GM23338 (cell line): ENCODE measurements at regions not wholly inside any gene's neighbourhood (a gene's known extent, or its start where the extent isn't known, plus 50 kb on each side); places are given as distances from the start of the nearest gene placed in this dataset.

Experiments used
- ATAC-seq: fragments of 200-7000 bp; cut with Tn5 transposase; 3 replicates; pipeline ENCODE4 v1.9.1; 2020
- DNase-seq: peaks from one replicate; pipeline ENCODE4 v3.0.0-alpha.2; 2015; ENCODE audit warnings: low spot score
- H2AFZ ChIP-seq: fragments of 200-600 bp; sonication (generic); 2 replicates; pipeline ENCODE4 v1.8.0; 2016; ENCODE audit warnings: antibody characterized with exemption, mild to moderate bottlenecking, moderate library complexity
- H3F3A ChIP-seq: fragments of 200-600 bp; sonication (generic); replicated peaks from 2 replicates; pipeline ENCODE4 v1.8.0; 2017; ENCODE audit warnings: antibody characterized with exemption, mixed run types, low read depth
- H3K27ac ChIP-seq: fragments of 200-600 bp; sonication (generic); 2 replicates; pipeline ENCODE4 v1.6.1; 2016; ENCODE audit warnings: low read depth
- H3K27me3 ChIP-seq: fragments of 200-600 bp; sonication (generic); 2 replicates; pipeline ENCODE4 v1.8.0; 2016; ENCODE audit warnings: mild to moderate bottlenecking, mixed run types, moderate library complexity; ENCODE audit not compliant: insufficient read depth
- H3K36me3 ChIP-seq: fragments of 200-600 bp; sonication (generic); 2 replicates; pipeline ENCODE4 v1.8.0; 2016; ENCODE audit warnings: mild to moderate bottlenecking; ENCODE audit not compliant: insufficient read depth
- H3K4me1 ChIP-seq: fragments of 200-600 bp; sonication (generic); 2 replicates; pipeline ENCODE4 v1.8.0; 2016; ENCODE audit warnings: mild to moderate bottlenecking, moderate library complexity; ENCODE audit not compliant: insufficient read depth
- H3K4me2 ChIP-seq: fragments of 200-600 bp; sonication (generic); 2 replicates; pipeline ENCODE4 v1.7.1; 2017; ENCODE audit warnings: mixed run types
- H3K4me3 ChIP-seq: fragments of 200-600 bp; sonication (generic); 2 replicates; pipeline ENCODE4 v1.6.1; 2016; ENCODE audit warnings: mixed run types
- H3K79me2 ChIP-seq: fragments of 200-600 bp; sonication (generic); replicated peaks from 2 replicates; pipeline ENCODE4 v1.8.0; 2017; ENCODE audit warnings: mild to moderate bottlenecking; ENCODE audit not compliant: insufficient read depth
- H3K9me2 ChIP-seq: fragments of 200-600 bp; sonication (generic); 2 replicates; pipeline ENCODE4 v1.8.0; 2017; ENCODE audit not compliant: insufficient read depth
- H4K20me1 ChIP-seq: fragments of 200-600 bp; sonication (generic); replicated peaks from 2 replicates; pipeline ENCODE4 v1.8.0; 2017; ENCODE audit warnings: mild to moderate bottlenecking; ENCODE audit not compliant: insufficient read depth
- H3K27ac Mint-ChIP-seq: 2 replicates; pipeline ENCODE4 v1.8.0; 2020; ENCODE audit warnings: inconsistent platforms, mild to moderate bottlenecking, moderate library complexity, mixed read lengths
- H3K27me3 Mint-ChIP-seq: 3 replicates; pipeline ENCODE4 v1.8.0; 2022; ENCODE audit warnings: low read depth, mild to moderate bottlenecking, moderate library complexity, mixed read lengths, inconsistent platforms; ENCODE audit not compliant: insufficient read depth, poor library complexity
- H3K36me3 Mint-ChIP-seq: 3 replicates; pipeline ENCODE4 v1.8.0; 2021; ENCODE audit warnings: low read depth, mild to moderate bottlenecking, inconsistent platforms, moderate library complexity, mixed read lengths
- H3K4me1 Mint-ChIP-seq: 3 replicates; pipeline ENCODE4 v1.8.0; 2020; ENCODE audit warnings: mild to moderate bottlenecking, inconsistent platforms, mixed read lengths
- H3K4me3 Mint-ChIP-seq: 3 replicates; pipeline ENCODE4 v1.8.0; 2021; ENCODE audit warnings: moderate library complexity, mild to moderate bottlenecking, inconsistent platforms, mixed read lengths
- H3K9me3 Mint-ChIP-seq: 3 replicates; pipeline ENCODE4 v1.8.0; 2020; ENCODE audit warnings: moderate library complexity, mild to moderate bottlenecking, inconsistent platforms, mixed read lengths
- CREB1 ChIP-seq: fragments of 250-450 bp; sonication (Bioruptor Pico); IDR thresholded peaks from 2 replicates; pipeline ENCODE4 v1.5.0; 2020; ENCODE audit warnings: low read depth, mild to moderate bottlenecking, moderate library complexity
- CTCF ChIP-seq, 2 experiments: fragments of 200-600 bp in 1 of 2; sonication (generic) in 1 of 2; conservative IDR thresholded peaks; 2 replicates each; pipeline versions ENCODE4 v1.5.1 to v1.6.1; 2016 to 2017; ENCODE audit warnings: antibody characterized with exemption in 2 of 2, low read depth in 2 of 2, mild to moderate bottlenecking in 2 of 2, moderate library complexity in 1 of 2
- EZH2 ChIP-seq: fragments of 200-600 bp; sonication (generic); IDR thresholded peaks from one replicate; pipeline ENCODE4 v1.8.0; 2017; ENCODE audit warnings: antibody characterized with exemption, mild to moderate bottlenecking, low read depth; ENCODE audit not compliant: unreplicated experiment
- EZH2phosphoT487 ChIP-seq: fragments of 200-600 bp; sonication (generic); IDR thresholded peaks from one replicate; pipeline ENCODE4 v1.8.1; 2018; ENCODE audit warnings: antibody characterized with exemption; ENCODE audit not compliant: unreplicated experiment
- NANOG ChIP-seq: IDR thresholded peaks from 2 replicates; pipeline ENCODE4 v1.6.1; 2016; ENCODE audit warnings: antibody characterized with exemption, borderline replicate concordance
- REST ChIP-seq: IDR thresholded peaks from one replicate; pipeline ENCODE4 v1.6.1; 2018; ENCODE audit warnings: antibody characterized with exemption; ENCODE audit not compliant: unreplicated experiment
- STAT1 ChIP-seq: IDR thresholded peaks from one replicate; pipeline ENCODE4 v1.6.1; 2016; ENCODE audit warnings: antibody characterized with exemption; ENCODE audit not compliant: unreplicated experiment
- ZNF114 ChIP-seq: fragments of 250-450 bp; sonication (Bioruptor Pico); IDR thresholded peaks from 2 replicates; pipeline ENCODE4 v1.5.0; 2020; ENCODE audit warnings: mild to moderate bottlenecking, moderate library complexity
- ZNF331 ChIP-seq: fragments of 250-450 bp; sonication (Bioruptor Pico); IDR thresholded peaks from 2 replicates; pipeline ENCODE4 v1.5.0; 2020; ENCODE audit warnings: low read depth, mild to moderate bottlenecking, moderate library complexity
- TF ChIP-seq, protein P1 (sequence below): fragments of 250-450 bp; sonication (Bioruptor Pico); IDR thresholded peaks from 2 replicates; pipeline ENCODE4 v1.5.0; 2020; ENCODE audit warnings: mild to moderate bottlenecking, moderate library complexity

DNA sequence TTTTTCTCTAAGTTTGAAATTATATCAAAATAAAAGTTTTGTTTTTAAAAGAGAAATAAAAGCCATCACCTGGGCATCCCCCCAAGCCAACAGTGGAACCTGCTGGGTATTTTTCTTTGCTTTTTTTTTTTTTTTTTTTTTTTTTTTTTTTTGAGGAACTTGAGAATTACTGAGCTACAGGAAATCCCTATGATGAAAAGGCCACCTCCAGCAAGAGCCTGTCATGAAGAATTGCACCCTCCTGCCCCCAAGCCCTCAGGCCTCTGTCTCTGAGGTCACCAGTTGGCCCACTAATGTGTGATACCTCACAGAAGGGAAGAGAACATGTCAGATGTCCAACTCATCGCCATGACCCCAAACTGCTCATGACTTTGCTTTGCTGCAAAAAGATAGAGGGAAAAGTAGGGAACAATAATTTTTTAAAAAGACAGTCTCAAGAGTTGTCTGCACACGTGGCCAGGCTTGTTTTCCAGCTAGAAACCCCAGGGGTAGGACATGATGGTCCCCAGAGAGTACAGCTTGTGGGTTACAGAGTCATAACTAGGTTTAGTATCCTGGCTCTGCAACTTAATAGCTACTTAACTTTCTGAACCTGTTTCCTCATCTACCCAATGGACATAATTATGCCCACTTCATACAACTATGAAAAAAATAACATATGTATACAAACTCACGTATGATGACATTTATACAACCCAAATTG, 124.3 kb upstream of the EGLN3 start (continued):
- no peak for TF ChIP-seq CTCF (conservative IDR thresholded peaks at IDR 0.05; ENCODE audit: low read depth in 2 of 2)
- TF ChIP-seq NANOG, result no peak
- TF ChIP-seq REST, result no peak
- no peak for TF ChIP-seq EZH2phosphoT487

GRCh38 chr14:34072921-34073320, 122.0 kb upstream of the EGLN3 start:
- Histone ChIP-seq H3K9me2 (no peaks in the 10 kb centered on the region; the same call in 1 of the 2 replicates), H3K36me3 (no peaks in the 10 kb centered on the region), H3K4me2 (no peak overlapping the region), H3K4me1 (no peaks in the 10 kb centered on the region), H3K27me3 (no peaks in the 10 kb centered on the region), H3K4me3 (no peak overlapping the region), H3F3A (no peaks in the 10 kb centered on the region), H4K20me1 (no peaks in the 10 kb centered on the region), H3K27ac (no peak overlapping the region), H3K79me2 (no peaks in the 10 kb centered on the region), H2AFZ (no peak overlapping the region)
- Mint-ChIP-seq H3K36me3 (no peaks in the 10 kb centered on the region), H3K27me3 (peaks cover 2% of the 10 kb centered on the region), H3K4me3 (no peak overlapping the region), H3K4me1 (no peaks in the 10 kb centered on the region; the same call in 2 of the 3 replicates), H3K27ac (no peak overlapping the region), H3K9me3 (0 out of 3 replicates have a peak, but pooled peaks cover 5% of the 10 kb centered on the region)
- ATAC-seq (no peak), DNase-seq (no peak)
- TF ChIP-seq CREB1, result no peak
- no peak for TF ChIP-seq EZH2phosphoT487
- TF ChIP-seq NANOG, result no peak
- TF ChIP-seq STAT1, result no peak
- no peak for TF ChIP-seq ZNF114 (CRISPR knock-in tag)
- TF ChIP-seq, protein P1, sequence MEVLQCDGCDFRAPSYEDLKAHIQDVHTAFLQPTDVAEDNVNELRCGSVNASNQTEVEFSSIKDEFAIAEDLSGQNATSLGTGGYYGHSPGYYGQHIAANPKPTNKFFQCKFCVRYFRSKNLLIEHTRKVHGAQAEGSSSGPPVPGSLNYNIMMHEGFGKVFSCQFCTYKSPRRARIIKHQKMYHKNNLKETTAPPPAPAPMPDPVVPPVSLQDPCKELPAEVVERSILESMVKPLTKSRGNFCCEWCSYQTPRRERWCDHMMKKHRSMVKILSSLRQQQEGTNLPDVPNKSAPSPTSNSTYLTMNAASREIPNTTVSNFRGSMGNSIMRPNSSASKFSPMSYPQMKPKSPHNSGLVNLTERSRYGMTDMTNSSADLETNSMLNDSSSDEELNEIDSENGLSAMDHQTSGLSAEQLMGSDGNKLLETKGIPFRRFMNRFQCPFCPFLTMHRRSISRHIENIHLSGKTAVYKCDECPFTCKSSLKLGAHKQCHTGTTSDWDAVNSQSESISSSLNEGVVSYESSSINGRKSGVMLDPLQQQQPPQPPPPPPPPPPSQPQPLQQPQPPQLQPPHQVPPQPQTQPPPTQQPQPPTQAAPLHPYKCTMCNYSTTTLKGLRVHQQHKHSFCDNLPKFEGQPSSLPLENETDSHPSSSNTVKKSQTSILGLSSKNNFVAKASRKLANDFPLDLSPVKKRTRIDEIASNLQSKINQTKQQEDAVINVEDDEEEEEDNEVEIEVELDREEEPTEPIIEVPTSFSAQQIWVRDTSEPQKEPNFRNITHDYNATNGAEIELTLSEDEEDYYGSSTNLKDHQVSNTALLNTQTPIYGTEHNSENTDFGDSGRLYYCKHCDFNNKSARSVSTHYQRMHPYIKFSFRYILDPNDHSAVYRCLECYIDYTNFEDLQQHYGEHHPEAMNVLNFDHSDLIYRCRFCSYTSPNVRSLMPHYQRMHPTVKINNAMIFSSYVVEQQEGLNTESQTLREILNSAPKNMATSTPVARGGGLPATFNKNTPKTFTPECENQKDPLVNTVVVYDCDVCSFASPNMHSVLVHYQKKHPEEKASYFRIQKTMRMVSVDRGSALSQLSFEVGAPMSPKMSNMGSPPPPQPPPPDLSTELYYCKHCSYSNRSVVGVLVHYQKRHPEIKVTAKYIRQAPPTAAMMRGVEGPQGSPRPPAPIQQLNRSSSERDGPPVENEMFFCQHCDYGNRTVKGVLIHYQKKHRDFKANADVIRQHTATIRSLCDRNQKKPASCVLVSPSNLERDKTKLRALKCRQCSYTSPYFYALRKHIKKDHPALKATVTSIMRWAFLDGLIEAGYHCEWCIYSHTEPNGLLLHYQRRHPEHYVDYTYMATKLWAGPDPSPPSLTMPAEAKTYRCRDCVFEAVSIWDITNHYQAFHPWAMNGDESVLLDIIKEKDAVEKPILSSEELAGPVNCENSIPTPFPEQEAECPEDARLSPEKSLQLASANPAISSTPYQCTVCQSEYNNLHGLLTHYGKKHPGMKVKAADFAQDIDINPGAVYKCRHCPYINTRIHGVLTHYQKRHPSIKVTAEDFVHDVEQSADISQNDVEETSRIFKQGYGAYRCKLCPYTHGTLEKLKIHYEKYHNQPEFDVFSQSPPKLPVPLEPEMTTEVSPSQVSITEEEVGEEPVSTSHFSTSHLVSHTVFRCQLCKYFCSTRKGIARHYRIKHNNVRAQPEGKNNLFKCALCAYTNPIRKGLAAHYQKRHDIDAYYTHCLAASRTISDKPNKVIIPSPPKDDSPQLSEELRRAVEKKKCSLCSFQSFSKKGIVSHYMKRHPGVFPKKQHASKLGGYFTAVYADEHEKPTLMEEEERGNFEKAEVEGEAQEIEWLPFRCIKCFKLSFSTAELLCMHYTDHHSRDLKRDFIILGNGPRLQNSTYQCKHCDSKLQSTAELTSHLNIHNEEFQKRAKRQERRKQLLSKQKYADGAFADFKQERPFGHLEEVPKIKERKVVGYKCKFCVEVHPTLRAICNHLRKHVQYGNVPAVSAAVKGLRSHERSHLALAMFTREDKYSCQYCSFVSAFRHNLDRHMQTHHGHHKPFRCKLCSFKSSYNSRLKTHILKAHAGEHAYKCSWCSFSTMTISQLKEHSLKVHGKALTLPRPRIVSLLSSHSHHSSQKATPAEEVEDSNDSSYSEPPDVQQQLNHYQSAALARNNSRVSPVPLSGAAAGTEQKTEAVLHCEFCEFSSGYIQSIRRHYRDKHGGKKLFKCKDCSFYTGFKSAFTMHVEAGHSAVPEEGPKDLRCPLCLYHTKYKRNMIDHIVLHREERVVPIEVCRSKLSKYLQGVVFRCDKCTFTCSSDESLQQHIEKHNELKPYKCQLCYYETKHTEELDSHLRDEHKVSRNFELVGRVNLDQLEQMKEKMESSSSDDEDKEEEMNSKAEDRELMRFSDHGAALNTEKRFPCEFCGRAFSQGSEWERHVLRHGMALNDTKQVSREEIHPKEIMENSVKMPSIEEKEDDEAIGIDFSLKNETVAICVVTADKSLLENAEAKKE (CRISPR knock-in tag), result no peak
- no peak for TF ChIP-seq ZNF331 (CRISPR knock-in tag)
- no peak for TF ChIP-seq CTCF (conservative IDR thresholded peaks at IDR 0.05; ENCODE audit: low read depth in 2 of 2)
- TF ChIP-seq EZH2, result no peak
